Ishikawa (cell line): ENCODE measurements at regions not wholly inside any gene's neighbourhood (a gene's known extent, or its start where the extent isn't known, plus 50 kb on each side); places are given as distances from the start of the nearest gene placed in this dataset.

ENCODE experiments used
- CEBPB ChIP-seq: IDR thresholded peaks from 2 replicates; pipeline ENCODE4 v1.6.1; 2012
- CREB1 ChIP-seq: IDR thresholded peaks from 2 replicates; pipeline ENCODE4 v1.6.1; 2012; ENCODE audit warnings: low read depth
- EGR1 ChIP-seq: IDR thresholded peaks from 2 replicates; pipeline ENCODE4 v1.6.1; 2012
- EP300 ChIP-seq: IDR thresholded peaks from 2 replicates; pipeline ENCODE4 v1.6.1; 2012; ENCODE audit warnings: borderline replicate concordance
- FOXM1 ChIP-seq: IDR thresholded peaks from 2 replicates; pipeline ENCODE4 v1.6.1; 2012; ENCODE audit warnings: low read depth, borderline replicate concordance
- NFIC ChIP-seq: IDR thresholded peaks from 2 replicates; pipeline ENCODE4 v1.6.1; 2012
- RAD21 ChIP-seq: IDR thresholded peaks from 2 replicates; pipeline ENCODE4 v1.6.1; 2012; ENCODE audit warnings: low read depth
- TAF1 ChIP-seq: IDR thresholded peaks from 2 replicates; pipeline ENCODE4 v1.6.1; 2012; ENCODE audit warnings: low read depth, mild to moderate bottlenecking
- TCF12 ChIP-seq: IDR thresholded peaks from 2 replicates; pipeline ENCODE4 v1.6.1; 2012; ENCODE audit warnings: low read depth
- TEAD4 ChIP-seq: IDR thresholded peaks from 2 replicates; pipeline ENCODE4 v1.6.1; 2012
- YY1 ChIP-seq: IDR thresholded peaks from 2 replicates; pipeline ENCODE4 v1.6.1; 2012; ENCODE audit warnings: low read depth
- ZBTB7A ChIP-seq: IDR thresholded peaks from 2 replicates; pipeline ENCODE4 v1.6.1; 2012; ENCODE audit warnings: low read depth
- TF ChIP-seq, protein P1 (sequence below): IDR thresholded peaks from 2 replicates; pipeline ENCODE4 v1.6.1; 2012; ENCODE audit warnings: low read depth, mild to moderate bottlenecking
- TF ChIP-seq, protein P2 (sequence below): IDR thresholded peaks from 2 replicates; pipeline ENCODE4 v1.6.1; 2012
- TF ChIP-seq, protein P3 (sequence below): IDR thresholded peaks from 2 replicates; pipeline ENCODE4 v1.6.1; 2012

DNA sequence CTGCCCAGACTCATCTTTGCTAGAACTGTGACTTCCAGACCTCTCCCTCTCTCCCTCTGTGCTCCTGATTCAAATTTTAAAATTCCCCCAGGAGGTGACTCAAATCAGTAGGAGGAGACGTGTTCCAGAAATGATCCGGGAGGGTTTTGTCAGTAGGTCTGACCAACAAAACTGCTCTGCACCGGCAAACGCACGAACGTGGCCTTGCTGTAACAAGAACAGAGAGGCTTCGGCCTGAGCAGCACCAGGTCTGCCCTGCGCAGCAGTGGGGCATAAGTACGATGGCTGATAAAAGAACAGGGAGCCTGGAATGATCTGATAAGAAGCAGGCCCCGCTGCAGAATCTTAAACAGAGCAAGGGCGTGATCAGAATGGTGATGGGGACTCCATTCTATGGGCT is 152.7 kb upstream of the AUTS2 start:
- TF ChIP-seq EGR1 (no peak), ZBTB7A (no peak), RAD21 (no peak), FOXM1 (no peak), NFIC (no peak), TAF1 (no peak), CREB1 (no peak), CEBPB (no peak), TCF12 (no peak), YY1 (no peak), EP300 (no peak), TEAD4 (no peak)
- TF ChIP-seq, protein P1, sequence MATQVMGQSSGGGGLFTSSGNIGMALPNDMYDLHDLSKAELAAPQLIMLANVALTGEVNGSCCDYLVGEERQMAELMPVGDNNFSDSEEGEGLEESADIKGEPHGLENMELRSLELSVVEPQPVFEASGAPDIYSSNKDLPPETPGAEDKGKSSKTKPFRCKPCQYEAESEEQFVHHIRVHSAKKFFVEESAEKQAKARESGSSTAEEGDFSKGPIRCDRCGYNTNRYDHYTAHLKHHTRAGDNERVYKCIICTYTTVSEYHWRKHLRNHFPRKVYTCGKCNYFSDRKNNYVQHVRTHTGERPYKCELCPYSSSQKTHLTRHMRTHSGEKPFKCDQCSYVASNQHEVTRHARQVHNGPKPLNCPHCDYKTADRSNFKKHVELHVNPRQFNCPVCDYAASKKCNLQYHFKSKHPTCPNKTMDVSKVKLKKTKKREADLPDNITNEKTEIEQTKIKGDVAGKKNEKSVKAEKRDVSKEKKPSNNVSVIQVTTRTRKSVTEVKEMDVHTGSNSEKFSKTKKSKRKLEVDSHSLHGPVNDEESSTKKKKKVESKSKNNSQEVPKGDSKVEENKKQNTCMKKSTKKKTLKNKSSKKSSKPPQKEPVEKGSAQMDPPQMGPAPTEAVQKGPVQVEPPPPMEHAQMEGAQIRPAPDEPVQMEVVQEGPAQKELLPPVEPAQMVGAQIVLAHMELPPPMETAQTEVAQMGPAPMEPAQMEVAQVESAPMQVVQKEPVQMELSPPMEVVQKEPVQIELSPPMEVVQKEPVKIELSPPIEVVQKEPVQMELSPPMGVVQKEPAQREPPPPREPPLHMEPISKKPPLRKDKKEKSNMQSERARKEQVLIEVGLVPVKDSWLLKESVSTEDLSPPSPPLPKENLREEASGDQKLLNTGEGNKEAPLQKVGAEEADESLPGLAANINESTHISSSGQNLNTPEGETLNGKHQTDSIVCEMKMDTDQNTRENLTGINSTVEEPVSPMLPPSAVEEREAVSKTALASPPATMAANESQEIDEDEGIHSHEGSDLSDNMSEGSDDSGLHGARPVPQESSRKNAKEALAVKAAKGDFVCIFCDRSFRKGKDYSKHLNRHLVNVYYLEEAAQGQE: no peak
- TF ChIP-seq, protein P2, sequence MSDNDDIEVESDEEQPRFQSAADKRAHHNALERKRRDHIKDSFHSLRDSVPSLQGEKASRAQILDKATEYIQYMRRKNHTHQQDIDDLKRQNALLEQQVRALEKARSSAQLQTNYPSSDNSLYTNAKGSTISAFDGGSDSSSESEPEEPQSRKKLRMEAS: no peak
- TF ChIP-seq, protein P3, sequence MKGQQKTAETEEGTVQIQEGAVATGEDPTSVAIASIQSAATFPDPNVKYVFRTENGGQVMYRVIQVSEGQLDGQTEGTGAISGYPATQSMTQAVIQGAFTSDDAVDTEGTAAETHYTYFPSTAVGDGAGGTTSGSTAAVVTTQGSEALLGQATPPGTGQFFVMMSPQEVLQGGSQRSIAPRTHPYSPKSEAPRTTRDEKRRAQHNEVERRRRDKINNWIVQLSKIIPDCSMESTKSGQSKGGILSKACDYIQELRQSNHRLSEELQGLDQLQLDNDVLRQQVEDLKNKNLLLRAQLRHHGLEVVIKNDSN: no peak

DNA sequence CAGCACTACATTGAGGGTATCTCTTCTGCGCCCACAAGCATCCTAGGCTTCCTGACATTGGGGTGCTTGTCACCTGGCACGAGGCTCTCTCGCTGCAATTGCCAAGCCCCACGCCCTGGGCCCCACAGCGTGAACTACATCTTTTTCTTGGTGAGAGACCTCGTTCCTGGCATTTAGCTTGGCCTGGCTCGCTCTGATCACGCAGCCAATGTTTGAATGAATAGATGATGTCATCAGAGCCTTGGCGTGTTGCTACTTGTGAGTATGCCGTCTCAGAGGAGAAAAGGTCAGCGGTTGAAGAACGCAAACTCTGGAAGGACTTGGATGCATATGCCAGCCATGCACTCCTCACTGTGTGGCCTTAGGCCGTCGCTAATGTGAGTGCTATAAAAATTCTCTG is 150.2 kb upstream of the AUTS2 start:
- no peak for TF ChIP-seq ZBTB7A

DNA sequence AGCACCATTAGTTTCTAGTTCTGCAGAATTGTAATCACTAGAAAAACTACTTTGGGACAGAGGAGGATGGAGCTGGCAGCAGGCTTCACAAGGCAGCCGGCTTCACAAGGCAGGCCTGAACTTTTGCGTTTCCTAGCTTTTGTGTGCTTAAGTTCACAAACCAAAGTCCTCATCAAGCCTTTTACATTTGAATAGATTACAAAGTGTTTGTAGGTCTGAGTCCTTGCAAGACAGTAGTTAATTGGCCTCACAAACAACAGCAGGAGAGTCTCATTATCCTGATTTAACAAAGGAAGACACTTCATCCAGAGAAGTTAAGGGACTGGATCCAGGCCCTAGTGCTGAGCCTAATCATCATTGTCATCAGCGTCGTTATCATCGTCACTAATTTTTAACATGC is 147.8 kb upstream of the AUTS2 start:
- TF ChIP-seq FOXM1: no peak
- TF ChIP-seq, protein P2: no peak
- no peak for TF ChIP-seq TAF1
- no peak for TF ChIP-seq YY1

DNA sequence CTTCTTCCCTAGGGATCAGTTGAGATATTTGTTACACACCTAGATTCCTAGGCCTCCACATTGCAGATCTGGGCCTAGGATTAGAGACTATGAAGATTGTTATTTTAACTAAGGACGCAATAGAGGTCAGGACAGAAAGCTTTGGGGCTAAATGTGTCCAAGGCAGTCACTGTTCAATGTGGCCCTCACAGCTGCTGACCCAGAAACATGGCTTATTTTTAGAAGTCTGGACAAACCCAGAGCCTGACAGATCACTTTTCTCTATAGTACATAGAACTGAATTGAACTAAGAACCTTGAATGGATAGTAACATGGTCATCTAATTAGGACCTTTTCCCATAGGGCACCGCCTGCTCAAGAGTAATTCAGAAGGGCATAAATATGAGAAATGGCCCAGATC is 146.6 kb upstream of the AUTS2 start:
- TF ChIP-seq EP300 (no peak), RAD21 (no peak), TCF12 (no peak), ZBTB7A (no peak), TAF1 (no peak), YY1 (no peak), NFIC (no peak), TEAD4 (no peak), FOXM1 (no peak)
- TF ChIP-seq, protein P2: no peak
- TF ChIP-seq, protein P3: no peak
- TF ChIP-seq, protein P1: no peak

DNA sequence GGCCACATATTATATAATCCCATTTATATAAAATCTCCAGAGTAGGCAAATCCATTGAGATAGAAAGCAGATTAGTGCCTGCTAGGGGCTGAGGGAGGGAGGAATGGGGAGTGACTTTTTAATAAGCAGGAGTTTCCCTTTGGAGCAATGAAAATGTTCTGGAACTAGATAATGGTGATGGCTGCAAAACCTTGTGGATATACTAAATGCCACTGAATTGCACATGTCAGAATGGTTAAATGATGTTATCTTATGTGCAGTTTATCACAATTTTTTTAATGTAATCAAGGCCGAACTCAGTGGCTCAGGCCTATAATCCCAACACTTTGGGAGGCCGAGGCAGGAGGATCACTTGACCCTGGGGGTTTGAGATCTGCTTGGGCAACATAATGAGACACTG is 145.5 kb upstream of the AUTS2 start:
- no peak for TF ChIP-seq EP300
- TF ChIP-seq, protein P2: no peak
- TF ChIP-seq EGR1: no peak
- TF ChIP-seq TAF1: no peak
- no peak for TF ChIP-seq RAD21
- TF ChIP-seq FOXM1: no peak
- TF ChIP-seq TEAD4: no peak
- TF ChIP-seq, protein P3: no peak
